MCF 10A (cell line): ENCODE measurements at regions not wholly inside any gene's neighbourhood (a gene's known extent, or its start where the extent isn't known, plus 50 kb on each side); places are given as distances from the start of the nearest gene placed in this dataset.
A peak's percentile ranks its signal among the peaks of the same experiment; 100 is the strongest.

ENCODE experiments used
- BruUV-seq: library from RNA; stranded (reverse); fragments of 400-500 nt; replicated peaks from 2 replicates; lab custom pipeline; 2021; lab: Mats Ljungman, UMichigan
- CTCF ChIA-PET: fragments of 300-600 bp; sonication (Branson Sonifier 250); formaldehyde crosslinking; extraction: SDS; loops from one replicate; lab custom pipeline; 2021; ENCODE audit warnings: antibody characterized with exemption, inconsistent platforms; lab: Yijun Ruan, JAX
- POLR2A ChIA-PET: fragments of 300-600, 350-650 bp; sonication (Branson Sonifier 250); formaldehyde crosslinking; extraction: SDS; loops from one replicate; lab custom pipeline; 2020; ENCODE audit warnings: antibody characterized with exemption, inconsistent platforms; lab: Yijun Ruan, JAX
- DNase-seq: peaks from one replicate; pipeline ENCODE4 v3.0.0-alpha.2; 2018; ENCODE audit not compliant: unreplicated experiment
- H3K27ac Mint-ChIP-seq: one replicate; pipeline ENCODE4 v1.8.0; 2022; ENCODE audit warnings: mild to moderate bottlenecking, low read depth, mixed read lengths; ENCODE audit not compliant: unreplicated experiment
- H3K27me3 Mint-ChIP-seq: one replicate; pipeline ENCODE4 v1.8.0; 2022; ENCODE audit warnings: mixed read lengths; ENCODE audit not compliant: insufficient read depth, unreplicated experiment
- H3K36me3 Mint-ChIP-seq: one replicate; pipeline ENCODE4 v1.8.0; 2022; ENCODE audit warnings: mild to moderate bottlenecking, moderate library complexity, mixed read lengths; ENCODE audit not compliant: insufficient read depth, unreplicated experiment
- H3K4me1 Mint-ChIP-seq: one replicate; pipeline ENCODE4 v1.8.0; 2022; ENCODE audit warnings: mixed read lengths; ENCODE audit not compliant: insufficient read depth, unreplicated experiment
- H3K4me3 Mint-ChIP-seq: one replicate; pipeline ENCODE4 v1.8.0; 2022; ENCODE audit warnings: mild to moderate bottlenecking, moderate library complexity, mixed read lengths; ENCODE audit not compliant: unreplicated experiment
- H3K9me3 Mint-ChIP-seq: one replicate; pipeline ENCODE4 v1.8.0; 2022; ENCODE audit warnings: mixed read lengths; ENCODE audit not compliant: unreplicated experiment
- intact Hi-C: fragments of 100-400 bp; cut with micrococcal nuclease; formaldehyde crosslinking; loops from 2 replicates; pipeline ENCODE4 v1.14.1; 2022
- TF ChIP-seq, protein P1 (sequence below): fragments of 200-600 bp; IDR thresholded peaks from one replicate; pipeline ENCODE4 v1.8.0; 2022; ENCODE audit warnings: antibody characterized with exemption, mild to moderate bottlenecking; ENCODE audit not compliant: unreplicated experiment

DNA sequence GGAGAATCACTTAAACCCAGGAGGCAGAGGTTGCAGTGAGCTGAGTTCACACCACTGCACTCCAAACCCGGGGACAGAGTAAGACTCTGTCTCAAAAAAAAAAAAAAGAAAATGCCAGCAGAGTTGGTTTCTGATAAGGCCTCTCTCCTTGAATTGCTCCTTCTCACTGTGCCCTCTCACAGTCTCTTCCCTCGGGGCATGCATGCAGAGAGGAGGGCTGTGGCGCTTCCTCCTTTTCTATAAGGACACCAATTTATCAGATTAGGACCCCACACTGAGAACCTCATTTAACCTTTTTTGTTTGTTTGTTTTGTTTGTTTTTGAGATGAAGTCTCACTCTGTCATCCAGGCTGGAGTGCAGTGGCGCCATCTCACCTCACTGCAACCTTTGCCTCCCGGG is 110.5 kb downstream of the ZFP36L2 start:
- peaks cover 9% of the 10 kb centered on the region for H3K9me3 Mint-ChIP-seq
- H3K27me3 Mint-ChIP-seq = no peaks in the 10 kb centered on the region
- peaks cover 29% of the 10 kb centered on the region for H3K4me1 Mint-ChIP-seq
- TF ChIP-seq, protein P1, sequence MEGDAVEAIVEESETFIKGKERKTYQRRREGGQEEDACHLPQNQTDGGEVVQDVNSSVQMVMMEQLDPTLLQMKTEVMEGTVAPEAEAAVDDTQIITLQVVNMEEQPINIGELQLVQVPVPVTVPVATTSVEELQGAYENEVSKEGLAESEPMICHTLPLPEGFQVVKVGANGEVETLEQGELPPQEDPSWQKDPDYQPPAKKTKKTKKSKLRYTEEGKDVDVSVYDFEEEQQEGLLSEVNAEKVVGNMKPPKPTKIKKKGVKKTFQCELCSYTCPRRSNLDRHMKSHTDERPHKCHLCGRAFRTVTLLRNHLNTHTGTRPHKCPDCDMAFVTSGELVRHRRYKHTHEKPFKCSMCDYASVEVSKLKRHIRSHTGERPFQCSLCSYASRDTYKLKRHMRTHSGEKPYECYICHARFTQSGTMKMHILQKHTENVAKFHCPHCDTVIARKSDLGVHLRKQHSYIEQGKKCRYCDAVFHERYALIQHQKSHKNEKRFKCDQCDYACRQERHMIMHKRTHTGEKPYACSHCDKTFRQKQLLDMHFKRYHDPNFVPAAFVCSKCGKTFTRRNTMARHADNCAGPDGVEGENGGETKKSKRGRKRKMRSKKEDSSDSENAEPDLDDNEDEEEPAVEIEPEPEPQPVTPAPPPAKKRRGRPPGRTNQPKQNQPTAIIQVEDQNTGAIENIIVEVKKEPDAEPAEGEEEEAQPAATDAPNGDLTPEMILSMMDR = no peak
- BruUV-seq = no TSS peak
- no peak overlapping the region for H3K27ac Mint-ChIP-seq
- intact Hi-C loops = no loop called here
- no peak for DNase-seq
- H3K4me3 Mint-ChIP-seq = no peak overlapping the region
- CTCF ChIA-PET = interaction anchor here (0.7 kb wide), 1 partner anchor 88 kb away, joined by 3 read pairs; no protein-coding TSS in a partner anchor
- POLR2A ChIA-PET = interaction anchor here (0.5 to 1.6 kb wide), 2 partner anchors 29 to 91 kb away, joined by 3 to 7 read pairs; no protein-coding TSS in a partner anchor
- no peaks in the 10 kb centered on the region for H3K36me3 Mint-ChIP-seq

DNA sequence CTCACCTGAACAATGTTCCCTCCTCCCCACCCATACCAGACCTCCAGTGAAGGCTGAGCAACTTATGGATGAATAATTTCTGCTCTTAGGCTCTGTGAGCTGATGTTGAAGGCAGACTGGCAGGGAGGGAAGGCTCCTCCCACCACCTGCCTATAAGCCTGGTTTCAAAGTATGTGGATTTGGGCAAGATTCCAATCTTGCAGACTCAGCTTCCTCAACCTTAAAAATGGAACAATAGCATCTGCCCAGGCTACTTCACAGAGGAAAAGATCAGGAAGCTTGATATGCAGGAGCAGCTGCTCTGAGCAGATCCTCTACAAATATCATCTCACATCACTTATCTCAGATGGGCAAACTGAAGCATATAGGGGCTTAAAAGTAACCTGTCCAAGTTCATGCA is 112.2 kb downstream of the ZFP36L2 start:
- peak overlapping the region; percentile 11 for H3K27ac Mint-ChIP-seq
- BruUV-seq = no TSS peak
- intact Hi-C loops = no loop called here
- H3K4me1 Mint-ChIP-seq = peaks cover 29% of the 10 kb centered on the region
- ChIA-PET CTCF (no interaction called here), POLR2A (no interaction called here)
- no peak overlapping the region for H3K4me3 Mint-ChIP-seq
- H3K9me3 Mint-ChIP-seq = peaks cover 9% of the 10 kb centered on the region
- H3K36me3 Mint-ChIP-seq = no peaks in the 10 kb centered on the region
- TF ChIP-seq, protein P1 = no peak
- no peaks in the 10 kb centered on the region for H3K27me3 Mint-ChIP-seq
- DNase-seq = peak; percentile 78

DNA sequence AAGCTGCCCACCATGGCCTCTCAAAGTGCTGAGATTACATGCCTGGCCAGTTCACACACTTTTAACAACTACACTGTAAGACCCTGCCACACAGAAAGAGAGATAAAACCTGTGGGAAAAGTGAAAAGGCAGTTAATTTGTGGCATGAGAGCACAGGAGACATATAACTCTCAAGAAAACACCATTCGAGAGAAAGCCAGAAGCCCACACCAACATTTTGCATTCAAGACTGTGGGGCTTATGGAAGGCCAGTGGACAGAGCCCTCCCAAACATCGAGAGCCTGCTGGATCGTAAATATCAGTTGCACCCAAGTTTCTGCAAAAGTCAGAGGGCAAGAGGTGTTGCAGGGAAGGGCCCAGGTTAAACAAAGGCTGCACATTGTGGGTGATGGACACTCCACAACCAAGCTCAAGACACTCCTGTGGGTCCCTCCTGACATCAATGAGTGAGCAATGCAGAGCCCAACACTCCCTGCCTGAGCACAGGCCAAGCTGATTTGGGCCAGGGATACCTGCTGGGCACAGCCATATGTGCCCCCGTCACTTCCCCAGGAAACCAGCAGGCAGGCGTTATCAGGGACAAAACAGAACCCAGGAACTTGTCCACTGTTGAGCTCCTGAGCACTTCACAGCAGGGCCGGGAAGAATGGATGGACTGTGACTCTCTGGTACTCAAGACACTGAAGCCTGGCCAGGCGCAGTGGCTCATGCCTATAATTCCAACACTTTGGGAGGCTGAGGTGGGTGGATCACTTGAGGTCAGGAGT is 114.4 kb downstream of the ZFP36L2 start:
- no peak for DNase-seq
- Mint-ChIP-seq H3K4me1 (peaks cover 28% of the 10 kb centered on the region), H3K36me3 (no peaks in the 10 kb centered on the region), H3K4me3 (no peak overlapping the region), H3K27ac (no peak overlapping the region), H3K9me3 (no peaks in the 10 kb centered on the region), H3K27me3 (no peaks in the 10 kb centered on the region)
- ChIA-PET CTCF (interaction anchor here (0.6 to 0.7 kb wide), 2 partner anchors 15 to 111 kb away, joined by 3 read pairs; no protein-coding TSS in a partner anchor), POLR2A (no interaction called here)
- BruUV-seq = no TSS peak
- TF ChIP-seq, protein P1 = no peak
- intact Hi-C loops = no loop called here

DNA sequence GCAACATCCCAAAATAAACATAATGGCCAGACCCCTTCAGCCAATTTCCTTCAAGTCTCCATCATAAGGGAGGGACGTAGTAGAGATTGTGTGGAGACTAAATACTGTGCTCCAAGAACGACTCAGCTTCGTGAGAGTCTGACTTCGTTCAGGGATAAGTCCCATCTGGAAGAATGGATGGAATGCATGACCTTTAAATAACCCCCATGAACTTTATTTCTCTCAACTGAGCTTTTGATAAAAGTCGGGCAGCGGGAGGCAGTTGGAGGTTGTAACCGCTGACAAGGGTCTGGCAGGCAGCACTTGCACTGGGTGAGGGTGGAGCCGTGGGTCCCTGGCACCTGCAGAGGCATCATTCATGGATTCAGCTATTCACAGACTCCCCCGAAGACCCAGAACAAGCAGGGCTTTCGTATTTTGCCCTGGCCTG is 115.9 kb downstream of the ZFP36L2 start:
- no TSS peak for BruUV-seq
- intact Hi-C loops = no loop called here
- ChIA-PET POLR2A (interaction anchor here (0.6 to 1.7 kb wide), 3 partner anchors 20 to 395 kb away, joined by 3 to 7 read pairs (median 4); no protein-coding TSS in a partner anchor), CTCF (interaction anchor here (0.6 to 1.1 kb wide), 2 partner anchors 18 to 59 kb away, joined by 3 read pairs; no protein-coding TSS in a partner anchor)
- TF ChIP-seq, protein P1 = no peak
- Mint-ChIP-seq H3K9me3 (no peaks in the 10 kb centered on the region), H3K27ac (no peak overlapping the region), H3K27me3 (no peaks in the 10 kb centered on the region), H3K4me3 (no peak overlapping the region), H3K4me1 (peaks cover 37% of the 10 kb centered on the region), H3K36me3 (no peaks in the 10 kb centered on the region)
- no peak for DNase-seq
